Nucleus accumbens (tissue), 56 donors: ENCODE measurements at regions not wholly inside any gene's neighbourhood (a gene's known extent, or its start where the extent isn't known, plus 50 kb on each side); places are given as distances from the start of the nearest gene placed in this dataset.
"Not testable (repeated sequence)": the region's sequence is repeated elsewhere in the genome, so short reads cannot be mapped to it uniquely, and the experiment has no call there.

Experiments
- DNase-seq, 56 donors: peaks; one replicate each; lab custom pipeline; 2025; lab: John Stamatoyannopoulos, UW

GRCh38 chr13:18248533-18249240 is 932.9 kb downstream of the TUBA3C start:
- DNase-seq, result not testable (repeated sequence)

GRCh38 chr13:18240086-18240485 is 941.5 kb downstream of the TUBA3C start:
- DNase-seq, result not testable (repeated sequence)

DNA sequence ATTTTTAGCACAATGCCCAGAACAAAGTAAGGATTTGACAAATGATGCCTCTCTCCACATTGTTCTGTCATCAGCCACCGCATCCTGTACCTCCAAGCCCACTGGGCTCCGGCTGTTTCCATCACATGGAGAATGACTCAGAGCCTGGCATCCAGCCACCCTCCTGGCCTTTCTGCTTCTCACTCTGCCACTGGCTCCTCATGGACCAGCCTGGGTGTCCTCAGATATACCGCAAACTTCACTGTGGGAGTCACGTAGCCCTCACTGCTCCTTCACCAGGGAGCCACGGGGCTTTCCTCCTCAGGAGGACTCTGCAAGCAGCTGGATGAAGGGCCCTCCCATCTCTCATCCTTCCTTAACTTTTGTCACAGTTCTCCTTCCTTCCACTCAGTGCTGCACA is 943.0 kb downstream of the TUBA3C start:
- peak in 1 of 56 donors; percentile 10 for DNase-seq

DNA sequence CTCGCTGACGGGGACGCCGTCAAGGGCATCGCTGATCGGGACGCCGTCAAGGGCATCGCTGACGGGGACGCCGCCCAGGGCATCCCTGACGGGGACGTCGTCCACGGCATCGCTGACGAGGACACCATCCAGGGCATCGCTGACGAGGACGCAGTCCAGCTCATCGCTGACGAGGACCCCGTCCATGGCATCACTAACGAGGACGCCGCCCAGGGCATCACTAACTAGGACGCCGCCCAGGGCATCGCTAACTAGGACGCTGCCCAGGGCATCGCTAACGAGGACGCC is 945.2 kb downstream of the TUBA3C start:
- DNase-seq, result no peak

GRCh38 chr13:18235756-18236527 is 945.7 kb downstream of the TUBA3C start:
- DNase-seq, result no peak

- DNase-seq, result no peak
Observed at GRCh38 chr13:18235172-18235571, 946.5 kb downstream of the TUBA3C start.

GRCh38 chr13:18234451-18234850 is 947.2 kb downstream of the TUBA3C start:
- not testable (repeated sequence) for DNase-seq

DNA sequence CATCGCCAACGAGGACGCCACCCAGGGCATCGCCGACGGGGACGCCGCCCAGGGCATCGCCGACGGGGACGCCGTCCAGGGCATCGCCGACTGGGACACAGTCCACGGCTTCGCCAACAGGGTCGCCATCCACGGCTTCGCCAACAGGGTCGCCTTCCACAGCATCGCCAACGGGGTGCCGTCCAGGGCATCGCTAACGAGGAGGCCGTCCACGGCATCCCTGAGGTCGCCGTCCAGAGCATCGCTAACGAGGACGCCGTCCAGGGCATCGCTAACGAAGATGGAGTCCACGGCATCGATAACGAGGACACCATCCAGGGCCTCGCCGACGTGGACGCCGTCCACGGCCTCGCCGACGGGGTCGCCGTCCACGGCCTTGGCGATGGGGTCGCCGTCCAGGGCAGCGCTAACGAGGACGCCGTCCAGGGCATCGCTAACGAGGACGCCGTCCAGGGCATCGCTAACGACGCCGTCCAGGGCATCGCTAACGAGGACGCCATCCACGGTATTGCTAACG is 947.8 kb downstream of the TUBA3C start:
- DNase-seq, result no peak

GRCh38 chr13:18232994-18233782 is 948.4 kb downstream of the TUBA3C start:
- DNase-seq, result no peak

GRCh38 chr13:18232298-18232993 is 949.2 kb downstream of the TUBA3C start:
- DNase-seq, result no peak

DNA sequence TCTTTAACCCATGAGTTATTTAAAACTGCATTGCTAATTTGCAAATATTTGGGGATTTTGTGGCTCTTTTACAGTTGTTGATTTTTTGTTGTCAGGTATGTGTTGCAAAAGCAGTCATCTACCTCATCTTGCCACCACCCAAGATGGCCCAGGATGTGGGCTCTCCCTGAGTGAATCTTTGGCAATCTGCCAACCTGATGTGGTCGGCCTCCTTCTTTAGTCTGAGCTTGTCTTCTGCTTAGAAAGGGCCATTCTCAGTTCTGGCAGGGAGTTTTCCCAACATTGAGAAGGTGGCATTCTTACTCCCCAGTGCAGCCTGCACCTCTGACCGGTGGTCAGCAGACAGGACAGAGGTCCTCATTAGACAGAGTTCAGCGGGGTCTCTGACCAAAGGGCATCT is 957.2 kb downstream of the TUBA3C start:
- DNase-seq, result not testable (repeated sequence)

GRCh38 chr13:18214689-18215088 is 966.9 kb downstream of the TUBA3C start:
- DNase-seq, result not testable (repeated sequence)

GRCh38 chr13:18213511-18213910 is 968.1 kb downstream of the TUBA3C start:
- not testable (repeated sequence) for DNase-seq

- no peak for DNase-seq
Observed at GRCh38 chr13:18212873-18213272, 968.8 kb downstream of the TUBA3C start.

GRCh38 chr13:18211752-18212560 is 969.7 kb downstream of the TUBA3C start:
- not testable (repeated sequence) for DNase-seq

DNA sequence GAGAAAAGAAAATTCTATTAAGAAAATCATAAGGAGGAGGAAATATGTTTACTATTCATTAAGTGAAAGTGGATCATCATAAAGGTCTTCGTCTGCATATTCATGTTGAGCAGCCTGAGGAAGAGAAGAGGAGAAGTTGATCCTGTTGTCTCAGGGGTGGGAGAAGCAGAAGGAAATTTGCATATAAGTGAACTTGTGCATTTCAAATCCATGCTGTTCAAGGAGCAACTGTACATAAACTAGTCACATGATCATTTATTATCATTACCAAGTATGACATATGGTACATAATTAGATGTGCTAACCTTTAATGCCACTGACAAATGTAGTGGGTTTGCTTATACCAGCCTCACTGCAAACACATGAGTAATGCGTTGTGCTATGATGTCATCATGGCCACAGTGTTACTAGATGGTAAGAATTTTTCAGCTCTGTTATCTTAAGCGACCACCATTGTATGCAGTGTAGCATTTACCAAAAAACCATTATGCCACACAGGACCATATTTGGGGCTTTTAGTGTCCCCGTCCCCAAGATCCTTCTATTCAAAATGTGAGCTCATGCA is 976.9 kb downstream of the TUBA3C start:
- not testable (repeated sequence) for DNase-seq

- not testable (repeated sequence) for DNase-seq
Observed at GRCh38 chr13:18195365-18195678, 986.3 kb downstream of the TUBA3C start.

DNA sequence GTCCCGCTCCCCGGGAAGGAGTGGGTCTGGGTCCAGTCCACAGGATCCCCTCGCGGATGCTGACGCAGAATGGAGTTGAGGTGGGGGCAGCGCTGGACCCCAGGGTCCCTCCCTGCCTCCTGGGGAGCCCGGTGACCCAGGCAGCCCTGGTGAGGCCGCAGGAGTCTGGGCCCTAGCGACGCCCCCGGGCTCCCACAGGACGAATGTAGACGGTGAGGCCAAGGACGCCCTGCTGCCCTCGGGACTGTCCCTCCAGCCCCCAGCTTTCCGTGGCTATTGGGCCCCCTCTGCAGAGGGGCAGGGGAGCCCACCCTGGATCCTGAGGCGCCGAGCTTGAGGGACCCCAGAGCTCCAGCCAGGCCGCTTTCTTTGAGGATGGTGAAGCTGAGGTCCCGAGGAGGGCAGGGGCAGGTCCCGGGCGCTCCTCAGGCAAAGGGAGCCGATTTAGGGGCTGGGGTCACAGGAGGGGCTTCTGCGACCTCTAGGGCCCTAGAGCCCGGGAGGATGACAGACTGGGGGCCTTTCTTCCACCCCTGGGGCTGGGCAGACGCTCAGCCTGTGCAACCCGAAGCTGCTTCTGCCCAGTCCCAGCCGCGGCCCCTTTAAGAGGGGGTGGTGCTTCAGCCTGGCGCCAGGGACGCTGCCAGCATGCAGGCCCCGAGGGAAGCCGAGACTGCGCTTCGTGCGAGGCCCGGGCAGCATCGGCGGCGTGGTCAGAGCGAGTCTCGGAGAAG is 986.8 kb downstream of the TUBA3C start:
- DNase-seq, result not testable (repeated sequence)

- not testable (repeated sequence) for DNase-seq
Observed at GRCh38 chr13:18194104-18194503, 987.5 kb downstream of the TUBA3C start.
